Activated T-cell treated with anti-CD3 and anti-CD28 coated beads, Interleukin-2, amount 50 U/mL, for 4 hours (primary cell): ENCODE measurements at regions not wholly inside any gene's neighbourhood (a gene's known extent, or its start where the extent isn't known, plus 50 kb on each side); places are given as distances from the start of the nearest gene placed in this dataset.

Experiments
- ATAC-seq, 2 donors: fragments of 200-7000 bp; cut with Tn5 transposase; one replicate each; pipeline ENCODE4 v1.10.0; 2021
- DNase-seq: peaks from one replicate; pipeline ENCODE4 v3.0.0-alpha.2; 2020
- H3K27me3 Mint-ChIP-seq: one replicate; pipeline ENCODE4 v1.8.0; 2021; ENCODE audit warnings: low read depth, mixed read lengths
- H3K36me3 Mint-ChIP-seq: one replicate; pipeline ENCODE4 v1.8.0; 2022; ENCODE audit warnings: mixed read lengths; ENCODE audit not compliant: insufficient read depth
- H3K4me1 Mint-ChIP-seq: one replicate; pipeline ENCODE4 v1.8.0; 2021; ENCODE audit warnings: low read depth, mixed read lengths
- H3K4me3 Mint-ChIP-seq: one replicate; pipeline ENCODE4 v1.8.0; 2021; ENCODE audit warnings: mild to moderate bottlenecking, moderate library complexity, mixed read lengths
- H3K9me3 Mint-ChIP-seq: one replicate; pipeline ENCODE4 v1.8.0; 2021; ENCODE audit warnings: mixed read lengths

DNA sequence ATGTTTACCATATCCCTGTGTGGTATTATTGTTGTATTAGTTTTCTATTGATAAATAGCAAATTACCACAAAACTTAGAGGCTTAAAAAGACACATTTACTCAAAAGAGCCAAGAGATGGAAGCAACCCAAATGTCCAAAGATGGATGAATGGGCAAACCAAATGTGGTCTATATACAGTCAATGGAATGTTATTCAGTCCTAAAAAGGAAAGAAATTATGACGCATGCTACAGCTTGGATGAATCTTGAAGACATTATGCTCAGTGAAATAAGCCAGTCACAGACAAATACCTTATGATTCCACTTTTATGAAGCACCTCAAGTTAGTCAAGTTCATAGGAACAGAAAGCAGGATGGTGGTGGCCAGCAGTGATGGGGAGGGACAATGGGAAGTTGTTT, 144.7 kb downstream of the QDPR start:
- Mint-ChIP-seq H3K36me3 (no peaks in the 10 kb centered on the region), H3K27me3 (peaks cover 10% of the 10 kb centered on the region), H3K9me3 (no peaks in the 10 kb centered on the region), H3K4me3 (no peak overlapping the region), H3K4me1 (peaks cover 6% of the 10 kb centered on the region)
- DNase-seq (no peak), ATAC-seq (no peak)

- Mint-ChIP-seq H3K9me3 (no peaks in the 10 kb centered on the region), H3K4me3 (no peak overlapping the region), H3K4me1 (peaks cover 9% of the 10 kb centered on the region), H3K36me3 (no peaks in the 10 kb centered on the region), H3K27me3 (peaks cover 10% of the 10 kb centered on the region)
- no peak for ATAC-seq
- no peak for DNase-seq
These were observed 145.4 kb downstream of the QDPR start for GRCh38 chr4:17366496-17366895.

DNA sequence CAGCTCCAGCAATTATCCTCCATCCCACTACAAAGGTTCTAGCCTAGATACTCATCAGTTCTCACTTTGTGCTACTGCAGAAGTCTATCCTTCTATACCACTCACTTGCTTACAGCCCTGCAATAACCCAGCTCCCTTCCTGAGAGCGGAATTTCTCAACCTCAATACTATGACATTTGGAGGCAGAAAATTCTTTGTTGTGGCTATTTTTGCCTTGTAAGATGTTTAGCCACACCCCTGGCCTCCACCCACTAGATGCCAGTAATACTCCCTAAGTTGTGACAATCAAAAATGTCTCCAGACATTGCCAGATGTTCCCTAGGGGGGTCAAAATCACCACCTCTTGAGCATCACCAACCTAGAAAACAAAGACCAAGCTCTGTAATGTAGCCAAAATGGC, 149.5 kb downstream of the QDPR start:
- peaks cover 10% of the 10 kb centered on the region for H3K27me3 Mint-ChIP-seq
- no peaks in the 10 kb centered on the region for H3K36me3 Mint-ChIP-seq
- H3K4me3 Mint-ChIP-seq: no peak overlapping the region
- no peak for ATAC-seq
- no peaks in the 10 kb centered on the region for H3K9me3 Mint-ChIP-seq
- no peak for DNase-seq
- H3K4me1 Mint-ChIP-seq: peaks cover 9% of the 10 kb centered on the region

- no peak for ATAC-seq
- no peak overlapping the region for H3K4me3 Mint-ChIP-seq
- DNase-seq: no peak
- peaks cover 5% of the 10 kb centered on the region for H3K27me3 Mint-ChIP-seq
- H3K36me3 Mint-ChIP-seq: no peaks in the 10 kb centered on the region
- H3K9me3 Mint-ChIP-seq: no peaks in the 10 kb centered on the region
- H3K4me1 Mint-ChIP-seq: peaks cover 9% of the 10 kb centered on the region
These were observed 153.6 kb downstream of the QDPR start for GRCh38 chr4:17358241-17358640.

DNA sequence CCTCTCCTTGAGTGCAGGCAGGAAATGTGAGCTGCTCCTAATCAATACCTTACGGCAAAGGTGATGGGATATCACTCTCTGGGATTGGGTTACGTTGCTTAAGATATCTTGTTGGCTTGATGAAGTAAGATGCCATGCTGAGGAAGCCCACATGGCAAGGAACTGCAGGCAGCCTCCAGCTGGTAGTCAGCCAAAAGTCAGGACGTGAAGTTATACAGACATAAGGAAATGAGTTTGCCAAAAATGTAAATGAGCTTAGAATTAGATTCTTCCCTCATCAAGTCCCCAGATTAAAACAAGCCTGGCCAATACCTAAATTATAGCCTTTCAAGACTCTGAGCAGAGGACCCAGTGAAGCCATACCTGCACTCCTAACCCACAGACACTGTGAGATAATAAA, 155.0 kb downstream of the QDPR start:
- ATAC-seq (no peak), DNase-seq (no peak)
- peaks cover under 1% of the 10 kb centered on the region for H3K4me1 Mint-ChIP-seq
- H3K9me3 Mint-ChIP-seq: no peaks in the 10 kb centered on the region
- H3K36me3 Mint-ChIP-seq: no peaks in the 10 kb centered on the region
- H3K4me3 Mint-ChIP-seq: no peak overlapping the region
- H3K27me3 Mint-ChIP-seq: peaks cover 5% of the 10 kb centered on the region

DNA sequence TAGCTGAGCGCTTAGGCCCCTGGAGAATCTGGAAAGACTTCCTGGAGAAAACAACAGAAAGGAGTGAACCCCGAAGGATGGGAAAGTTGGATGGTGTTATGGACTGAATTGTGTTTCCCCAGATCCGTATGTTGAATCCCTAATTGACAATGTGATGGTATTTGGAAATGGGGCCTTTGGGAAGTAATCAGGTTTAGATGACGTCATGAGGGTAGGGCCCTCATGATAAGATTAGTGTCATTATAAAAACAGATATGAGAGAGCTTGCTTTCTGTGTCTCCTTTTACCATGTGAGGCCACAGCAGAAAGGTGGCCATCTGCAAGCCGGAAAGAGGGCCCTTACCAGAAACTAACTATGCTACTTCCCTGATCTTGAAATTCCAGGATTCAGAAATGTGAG, 159.5 kb downstream of the QDPR start:
- Mint-ChIP-seq H3K36me3 (no peaks in the 10 kb centered on the region), H3K4me1 (no peaks in the 10 kb centered on the region), H3K27me3 (peaks cover 5% of the 10 kb centered on the region), H3K4me3 (no peak overlapping the region), H3K9me3 (no peaks in the 10 kb centered on the region)
- ATAC-seq: no peak
- no peak for DNase-seq

DNA sequence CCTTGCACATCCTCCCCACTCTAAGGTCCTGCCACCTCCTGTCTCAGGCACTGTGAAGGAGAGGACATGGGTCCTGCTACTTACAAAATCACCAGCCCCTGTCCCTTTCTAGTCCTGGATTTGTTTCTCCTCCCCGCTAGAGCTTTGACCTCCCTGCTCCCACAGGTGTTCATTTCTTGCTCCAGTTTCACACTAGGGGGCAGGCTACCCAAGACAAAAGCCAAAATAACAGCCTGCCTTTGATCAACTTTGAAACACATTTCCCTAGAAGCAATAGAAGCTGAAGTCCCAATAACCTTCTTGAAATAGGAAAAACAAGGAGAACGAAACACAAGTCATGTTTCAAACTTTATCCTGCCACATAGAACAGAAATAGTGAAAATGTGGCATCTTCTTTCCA, 164.4 kb downstream of the QDPR start:
- Mint-ChIP-seq H3K9me3 (no peaks in the 10 kb centered on the region), H3K4me3 (no peak overlapping the region), H3K4me1 (no peaks in the 10 kb centered on the region), H3K36me3 (no peaks in the 10 kb centered on the region), H3K27me3 (no peaks in the 10 kb centered on the region)
- peak; percentile 19 for DNase-seq
- ATAC-seq: peak; percentile 41 to 57

DNA sequence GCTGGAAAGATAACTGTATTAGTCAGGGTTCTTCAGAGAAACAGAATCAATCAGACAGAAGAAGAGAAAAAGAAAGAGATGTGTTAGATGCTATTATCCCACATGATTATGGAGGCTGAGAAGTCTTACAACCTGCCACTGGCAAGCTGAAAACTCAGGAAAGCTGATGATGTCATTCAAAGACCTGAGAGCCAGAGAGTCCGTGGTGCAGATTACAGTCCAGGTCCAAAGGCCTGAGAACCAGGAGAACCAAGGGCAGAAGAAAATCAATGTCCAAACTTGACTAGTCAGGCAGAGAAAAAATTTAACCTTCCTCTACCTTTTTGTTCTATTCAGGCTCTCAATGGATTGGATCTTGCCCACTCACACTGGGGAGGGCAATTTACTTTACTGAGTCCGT, 172.5 kb downstream of the QDPR start:
- Mint-ChIP-seq H3K4me3 (no peak overlapping the region), H3K27me3 (no peaks in the 10 kb centered on the region)

GRCh38 chr4:17336986-17337385, 174.9 kb downstream of the QDPR start:
- ATAC-seq: peak; percentile 54 to 58
- no peaks in the 10 kb centered on the region for H3K9me3 Mint-ChIP-seq
- peaks cover 38% of the 10 kb centered on the region for H3K4me1 Mint-ChIP-seq
- DNase-seq: no peak
- no peaks in the 10 kb centered on the region for H3K27me3 Mint-ChIP-seq
- no peaks in the 10 kb centered on the region for H3K36me3 Mint-ChIP-seq
- H3K4me3 Mint-ChIP-seq: peak overlapping the region; percentile 67

More for the DNA sequence above, 172.5 kb downstream of the QDPR start:
- DNase-seq (no peak), ATAC-seq (no peak)
- H3K36me3 Mint-ChIP-seq: no peaks in the 10 kb centered on the region
- H3K4me1 Mint-ChIP-seq: peaks cover 38% of the 10 kb centered on the region
- H3K9me3 Mint-ChIP-seq: no peaks in the 10 kb centered on the region

- H3K4me1 Mint-ChIP-seq: peaks cover 38% of the 10 kb centered on the region
- H3K27me3 Mint-ChIP-seq: no peaks in the 10 kb centered on the region
- ATAC-seq (peak; percentile 92 to 95), DNase-seq (peak; percentile 69)
- H3K4me3 Mint-ChIP-seq: peak overlapping the region; percentile 67
- no peaks in the 10 kb centered on the region for H3K36me3 Mint-ChIP-seq
- H3K9me3 Mint-ChIP-seq: no peaks in the 10 kb centered on the region
These were observed 175.3 kb downstream of the QDPR start for GRCh38 chr4:17336524-17336961.

DNA sequence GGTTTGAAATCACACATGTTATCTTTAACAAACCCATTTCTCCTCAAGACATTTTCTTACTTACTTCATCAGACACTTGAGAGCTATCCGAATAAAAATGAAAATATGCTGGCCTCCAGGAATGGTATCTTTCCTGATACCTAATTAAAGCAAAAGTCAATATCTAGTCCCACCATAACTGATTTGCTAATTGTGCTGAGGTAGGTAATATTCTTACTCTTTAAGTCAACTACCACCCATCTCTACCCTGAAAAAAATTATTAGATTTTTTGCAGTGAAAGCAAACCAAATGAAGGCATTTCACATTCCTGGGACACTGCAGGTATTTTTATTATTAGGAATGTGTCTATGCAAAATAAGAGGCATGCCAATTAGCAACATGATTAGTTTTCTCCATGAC, 175.8 kb downstream of the QDPR start:
- no peak for ATAC-seq
- H3K4me3 Mint-ChIP-seq: peak overlapping the region; percentile 67
- no peaks in the 10 kb centered on the region for H3K27me3 Mint-ChIP-seq
- DNase-seq: no peak
- no peaks in the 10 kb centered on the region for H3K9me3 Mint-ChIP-seq
- H3K36me3 Mint-ChIP-seq: no peaks in the 10 kb centered on the region
- H3K4me1 Mint-ChIP-seq: peaks cover 38% of the 10 kb centered on the region

DNA sequence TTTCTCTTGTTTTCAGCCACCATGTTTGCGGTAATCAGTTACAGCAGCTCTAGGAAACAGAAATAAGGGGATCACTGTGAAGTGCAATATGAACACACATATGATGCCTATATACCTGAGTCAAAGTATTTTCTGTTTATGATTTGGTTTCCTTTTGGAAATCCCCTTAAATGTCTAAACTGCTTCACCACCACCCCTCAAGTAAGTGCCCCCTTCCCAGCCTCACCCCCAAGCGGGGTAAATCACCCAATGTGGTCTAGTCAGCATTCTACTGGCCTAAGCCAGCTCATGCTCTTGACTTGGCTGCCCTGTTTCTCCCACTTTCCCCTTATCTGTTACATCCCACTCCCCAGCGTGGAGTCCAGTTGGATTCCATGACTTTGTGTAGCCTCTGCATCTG, 176.5 kb downstream of the QDPR start:
- H3K36me3 Mint-ChIP-seq: no peaks in the 10 kb centered on the region
- peak; percentile 12 to 15 for ATAC-seq

DNA sequence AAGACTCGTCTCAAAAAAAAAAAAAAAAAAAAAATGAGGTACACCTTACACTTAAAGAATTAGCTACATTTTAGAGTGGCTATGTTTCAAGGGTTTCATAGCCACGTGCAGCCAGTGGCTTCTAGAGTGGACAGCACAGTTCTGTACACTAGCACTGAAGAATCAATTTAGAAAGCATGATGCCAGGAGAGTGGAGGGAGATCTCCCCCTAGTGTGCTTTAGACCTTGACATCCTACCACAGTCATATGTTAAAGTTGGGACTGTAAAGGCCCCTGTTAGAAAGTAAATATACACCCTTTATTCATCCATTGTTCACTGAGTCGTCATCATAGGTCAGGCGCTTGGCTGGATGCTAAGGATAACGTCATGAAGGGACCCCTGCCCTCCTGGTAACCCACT, 179.4 kb downstream of the QDPR start:
- Mint-ChIP-seq H3K36me3 (no peaks in the 10 kb centered on the region), H3K4me1 (peaks cover 28% of the 10 kb centered on the region), H3K27me3 (no peaks in the 10 kb centered on the region), H3K9me3 (no peaks in the 10 kb centered on the region), H3K4me3 (no peak overlapping the region)
- no peak for ATAC-seq
- DNase-seq: no peak

More for the DNA sequence above, 176.5 kb downstream of the QDPR start:
- Mint-ChIP-seq H3K4me3 (peak overlapping the region; percentile 17), H3K27me3 (no peaks in the 10 kb centered on the region), H3K4me1 (peaks cover 38% of the 10 kb centered on the region), H3K9me3 (no peaks in the 10 kb centered on the region)
- DNase-seq: no peak

GRCh38 chr4:17329046-17329445, 182.8 kb downstream of the QDPR start:
- peaks cover 10% of the 10 kb centered on the region for H3K4me1 Mint-ChIP-seq
- DNase-seq (no peak), ATAC-seq (no peak)
- no peaks in the 10 kb centered on the region for H3K36me3 Mint-ChIP-seq
- no peaks in the 10 kb centered on the region for H3K9me3 Mint-ChIP-seq
- H3K27me3 Mint-ChIP-seq: no peaks in the 10 kb centered on the region
- H3K4me3 Mint-ChIP-seq: no peak overlapping the region

GRCh38 chr4:17328141-17328815, 183.6 kb downstream of the QDPR start:
- Mint-ChIP-seq H3K36me3 (no peaks in the 10 kb centered on the region), H3K4me3 (no peak overlapping the region), H3K4me1 (peaks cover 10% of the 10 kb centered on the region), H3K27me3 (no peaks in the 10 kb centered on the region), H3K9me3 (no peaks in the 10 kb centered on the region)
- ATAC-seq (no peak), DNase-seq (no peak)
